Astrocyte of the spinal cord (primary cell): ENCODE measurements at regions not wholly inside any gene's neighbourhood (a gene's known extent, or its start where the extent isn't known, plus 50 kb on each side); places are given as distances from the start of the nearest gene placed in this dataset.

Experiments used
- DNase-seq: peaks from one replicate; pipeline ENCODE4 v3.0.0; 2011; ENCODE audit warnings: low read depth, low spot score
- H3K4me3 ChIP-seq: 2 replicates; pipeline ENCODE4 v1.5.1; 2011; ENCODE audit warnings: low read depth, mild to moderate bottlenecking, low read length, moderate library complexity
- CTCF ChIP-seq: IDR thresholded peaks from 2 replicates; pipeline ENCODE4 v1.5.1; 2012; ENCODE audit warnings: low read depth, mild to moderate bottlenecking, low read length, inconsistent platforms
- in situ Hi-C: cut with HindIII; loops from 2 replicates; pipeline ENCODE4 v1.10.0; 2017; ENCODE audit warnings: low sequenced_read_pairs

- in situ Hi-C loops = no loop called here
- H3K4me3 ChIP-seq = no peak overlapping the region
- DNase-seq = no peak
- TF ChIP-seq CTCF = no peak
Observed at GRCh38 chr7:40964610-40965009, 738.3 kb downstream of the INHBA start.

GRCh38 chr7:40959955-40960354 is 742.9 kb downstream of the INHBA start:
- no peak for TF ChIP-seq CTCF
- H3K4me3 ChIP-seq = no peak overlapping the region

GRCh38 chr7:40948239-40948638 is 754.7 kb downstream of the INHBA start:
- no peak for TF ChIP-seq CTCF
- H3K4me3 ChIP-seq = no peak overlapping the region
- in situ Hi-C loops = no loop called here
- no peak for DNase-seq

More at GRCh38 chr7:40959955-40960354, 742.9 kb downstream of the INHBA start:
- no peak for DNase-seq
- in situ Hi-C loops = no loop called here

GRCh38 chr7:40947566-40947965 is 755.3 kb downstream of the INHBA start:
- no peak for DNase-seq
- no peak overlapping the region for H3K4me3 ChIP-seq
- TF ChIP-seq CTCF = no peak
- in situ Hi-C loops = no loop called here

- DNase-seq = no peak
- no peak for TF ChIP-seq CTCF
- H3K4me3 ChIP-seq = no peak overlapping the region
- in situ Hi-C loops = no loop called here
Observed at GRCh38 chr7:40946549-40946948, 756.3 kb downstream of the INHBA start.

- H3K4me3 ChIP-seq = no peak overlapping the region
- TF ChIP-seq CTCF = no peak
- in situ Hi-C loops = no loop called here
- DNase-seq = no peak
Observed at GRCh38 chr7:40945788-40946187, 757.1 kb downstream of the INHBA start.
